Astrocyte (in vitro differentiated cells and primary cell): ENCODE measurements at regions not wholly inside any gene's neighbourhood (a gene's known extent, or its start where the extent isn't known, plus 50 kb on each side); places are given as distances from the start of the nearest gene placed in this dataset.

Experiments used
- CTCF ChIP-seq: IDR thresholded peaks from 2 replicates; pipeline ENCODE4 v1.5.1; 2011; ENCODE audit warnings: low read depth, mild to moderate bottlenecking, inconsistent platforms, low read length, moderate library complexity; ENCODE audit not compliant: insufficient read depth
- EZH2 ChIP-seq: IDR thresholded peaks from 2 replicates; pipeline ENCODE4 v1.6.1; 2012; ENCODE audit warnings: mild to moderate bottlenecking, low read length, inconsistent platforms; ENCODE audit not compliant: insufficient read depth

- TF ChIP-seq CTCF = no peak
- no peak for TF ChIP-seq EZH2
Observed at GRCh38 chr11:112513417-112513816, 252.8 kb upstream of the PLET1 start.
